Kidney capillary endothelial cell (primary cell): ENCODE measurements at regions not wholly inside any gene's neighbourhood (a gene's known extent, or its start where the extent isn't known, plus 50 kb on each side); places are given as distances from the start of the nearest gene placed in this dataset.
"Not testable (repeated sequence)": the region's sequence is repeated elsewhere in the genome, so short reads cannot be mapped to it uniquely, and the experiment has no call there.

ENCODE experiments used
- DNase-seq: peaks from one replicate; pipeline ENCODE4 v3.0.0-alpha.2; 2018; ENCODE audit warnings: low spot score

DNA sequence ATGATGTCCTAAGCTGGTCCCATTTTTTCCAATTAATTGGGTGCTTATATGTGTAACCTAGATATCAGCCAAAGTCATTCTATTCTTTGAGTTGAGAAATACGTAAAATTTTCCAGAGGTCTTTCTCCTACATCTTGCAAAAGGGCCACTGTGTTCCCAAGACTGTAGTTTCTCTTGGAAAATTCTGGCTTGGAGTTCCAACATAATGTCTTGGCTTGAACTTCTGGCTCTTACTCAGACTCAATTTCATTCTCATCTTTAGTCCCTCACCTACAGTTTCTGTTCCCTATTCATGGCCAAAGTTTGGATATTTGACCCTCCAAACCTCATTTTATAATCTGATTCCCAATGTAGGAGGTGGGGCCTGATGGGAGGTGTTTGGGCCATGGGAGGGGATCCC, 201.4 kb upstream of the ARHGEF26 start:
- no peak for DNase-seq

DNA sequence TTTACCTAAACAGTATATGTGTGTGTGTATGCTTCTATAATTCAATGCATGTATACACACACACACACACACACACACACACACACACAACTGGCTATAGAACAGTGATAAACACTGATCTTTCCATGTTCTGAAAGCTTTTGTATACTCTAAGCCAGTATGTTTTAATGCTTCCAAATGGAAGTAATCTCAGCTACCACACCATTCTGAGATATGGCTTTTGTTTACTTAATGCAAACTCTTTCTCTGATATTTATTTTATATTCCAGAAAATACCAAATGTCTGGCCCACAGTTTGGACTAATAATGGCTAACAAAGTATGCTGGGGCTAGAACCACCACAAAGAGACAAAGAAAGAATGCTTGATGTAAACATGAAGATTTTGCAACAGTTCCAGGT, 199.4 kb upstream of the ARHGEF26 start:
- no peak for DNase-seq

DNA sequence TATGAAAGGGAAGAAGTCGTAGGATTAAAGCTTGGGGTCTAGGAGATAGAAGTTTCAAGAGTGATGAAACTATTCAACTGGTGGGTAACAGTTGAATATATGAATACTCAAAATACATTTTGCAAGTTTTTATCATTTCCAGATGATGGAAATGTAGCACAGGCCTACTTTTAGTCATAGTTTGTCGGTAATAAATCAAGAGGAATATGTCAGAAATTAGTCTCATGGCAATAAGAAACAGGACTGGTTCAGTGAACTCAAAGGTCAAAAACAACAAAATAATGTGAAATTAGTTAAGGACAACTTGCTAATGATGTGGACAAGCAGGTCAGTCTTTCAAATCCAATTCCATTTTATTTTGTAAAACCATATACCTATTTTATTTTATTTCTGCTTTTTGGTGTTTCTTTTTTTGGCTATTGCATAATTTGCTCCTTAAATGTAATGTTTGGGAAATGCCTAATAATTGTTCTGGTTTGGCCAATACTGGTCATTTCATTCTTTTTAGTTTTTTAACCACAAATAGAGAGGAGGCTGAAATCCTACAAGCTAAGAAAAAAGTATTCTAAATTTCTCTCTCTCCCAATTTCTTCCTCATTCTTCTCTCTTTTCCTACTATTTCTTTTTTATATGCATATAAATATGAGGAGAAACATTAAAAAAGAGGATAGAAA, 195.2 kb upstream of the ARHGEF26 start:
- DNase-seq, result no peak

DNA sequence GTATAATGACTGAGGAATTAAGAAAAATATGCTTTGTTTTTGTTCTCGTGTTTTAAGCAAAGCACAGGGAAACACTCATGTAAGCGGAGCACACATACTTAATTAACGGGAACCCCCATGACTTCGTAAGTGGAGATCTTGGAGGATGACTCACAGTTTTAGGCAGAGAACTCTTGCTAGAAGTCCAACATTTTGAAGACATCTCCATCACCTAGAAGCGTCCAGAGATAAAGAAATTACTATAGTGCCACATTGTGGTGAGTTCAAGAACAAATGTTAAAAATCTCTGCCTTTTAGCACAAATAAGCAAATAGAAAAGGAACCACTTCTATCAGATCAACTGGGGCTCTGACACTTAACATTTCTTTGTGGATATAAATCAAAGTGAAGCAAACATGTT, 194.1 kb upstream of the ARHGEF26 start:
- DNase-seq, result peak; percentile 14

DNA sequence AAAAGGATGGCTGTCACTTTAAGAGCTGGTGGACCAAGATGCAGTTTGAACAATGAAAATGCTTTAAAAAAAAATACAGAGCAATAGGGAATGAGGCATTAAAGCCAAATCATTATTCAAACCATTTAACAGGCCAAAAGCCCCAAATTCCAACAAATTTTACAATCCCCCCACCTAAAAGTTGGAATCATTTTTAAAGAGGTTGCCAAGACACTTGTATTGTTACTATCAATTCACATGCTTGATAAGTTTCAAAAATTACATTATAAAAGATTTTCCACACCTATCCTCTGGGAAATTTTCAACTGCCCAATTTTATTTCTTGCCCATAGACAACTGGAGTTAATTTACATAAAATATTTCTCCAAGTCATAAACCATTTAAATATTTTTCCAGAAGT, 192.3 kb upstream of the ARHGEF26 start:
- DNase-seq, result no peak

DNA sequence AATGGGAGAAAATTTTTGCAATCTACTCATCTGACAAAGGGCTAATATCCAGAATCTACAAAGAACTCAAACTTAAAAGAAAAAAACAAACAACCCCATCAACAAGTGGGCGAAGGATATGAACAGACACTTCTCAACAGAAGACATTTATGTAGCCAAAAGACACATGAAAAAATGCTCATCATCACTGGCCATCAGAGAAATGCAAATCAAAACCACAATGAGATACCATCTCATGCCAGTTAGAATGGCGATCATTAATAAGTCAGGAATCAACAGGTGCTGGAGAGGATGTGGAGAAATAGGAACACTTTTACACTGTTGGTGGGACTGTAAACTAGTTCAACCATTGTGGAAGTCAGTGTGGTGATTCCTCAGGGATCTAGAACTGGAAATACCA, 187.7 kb upstream of the ARHGEF26 start:
- not testable (repeated sequence) for DNase-seq

DNA sequence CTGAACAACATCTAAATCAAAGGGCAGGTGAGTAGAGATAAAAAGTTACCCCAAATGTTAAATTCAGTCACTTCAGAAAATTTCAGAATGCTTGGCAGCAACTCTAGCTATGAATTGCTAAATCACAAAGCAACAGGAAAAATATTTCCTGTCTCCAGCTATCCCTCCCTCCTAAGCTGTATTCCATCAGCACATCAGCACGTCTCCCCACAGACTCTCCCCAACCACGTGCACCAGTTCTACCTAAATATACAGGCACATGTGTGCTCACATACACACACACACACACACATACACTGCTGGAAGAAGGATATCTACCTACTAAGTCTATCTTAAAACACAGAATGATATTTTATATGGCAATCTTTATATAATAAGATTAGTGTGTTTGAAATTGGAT, 177.1 kb upstream of the ARHGEF26 start:
- no peak for DNase-seq

DNA sequence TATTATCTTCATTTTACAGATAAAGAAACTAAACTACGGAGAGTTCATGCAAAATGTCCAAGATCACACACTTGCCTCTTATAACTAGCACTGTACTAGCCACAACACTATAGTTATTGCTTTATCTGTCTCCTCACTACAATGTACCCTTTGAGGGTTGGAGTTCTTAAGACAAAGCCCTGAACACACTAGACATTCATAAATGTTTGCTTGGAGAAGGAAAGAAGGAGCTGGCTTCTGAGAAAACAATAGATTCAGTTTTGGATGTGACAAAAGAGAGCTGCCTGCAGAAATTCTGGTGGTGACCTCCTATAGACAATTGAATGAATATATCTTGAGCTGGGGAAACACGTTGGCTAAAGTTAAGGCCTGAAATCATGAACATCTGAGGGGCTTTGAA, 169.9 kb upstream of the ARHGEF26 start:
- DNase-seq, result no peak

DNA sequence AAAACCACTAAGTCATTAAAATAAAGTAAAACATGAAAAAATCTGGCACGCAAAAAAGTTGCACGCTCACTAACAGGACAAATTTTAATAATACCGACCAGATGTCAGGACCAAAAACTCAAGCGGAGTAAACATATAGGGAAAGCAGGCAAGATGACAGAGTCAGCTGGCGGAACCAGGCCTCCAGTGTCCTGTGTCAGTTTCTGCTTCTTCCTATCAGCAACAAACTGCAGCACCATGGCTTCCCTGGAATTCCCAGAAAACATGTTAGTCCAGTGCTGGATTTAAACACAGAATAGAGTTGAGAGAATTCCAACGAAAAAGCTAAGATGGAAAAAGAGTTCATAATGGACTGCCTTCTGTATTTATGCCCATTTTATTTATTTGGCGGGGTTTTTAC, 169.1 kb upstream of the ARHGEF26 start:
- no peak for DNase-seq

DNA sequence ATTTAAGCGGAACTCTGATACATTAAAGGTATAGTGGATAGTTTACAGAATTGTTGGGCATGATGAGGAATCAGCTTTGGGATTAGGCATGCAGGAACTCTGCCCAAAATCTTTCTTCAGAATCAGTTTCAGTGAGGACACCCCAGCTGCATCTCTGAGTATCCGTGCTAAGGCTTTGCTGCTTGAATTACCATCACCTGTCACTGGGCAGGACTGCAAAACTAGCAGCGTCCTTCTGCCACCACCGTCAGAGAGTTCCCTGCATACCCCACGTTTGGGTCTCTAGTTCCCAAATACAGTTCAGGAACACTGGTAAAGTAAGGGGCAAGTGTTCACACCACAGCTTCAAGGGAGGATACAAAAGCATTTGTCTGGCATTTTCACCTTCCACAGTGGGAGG, 164.6 kb upstream of the ARHGEF26 start:
- no peak for DNase-seq

DNA sequence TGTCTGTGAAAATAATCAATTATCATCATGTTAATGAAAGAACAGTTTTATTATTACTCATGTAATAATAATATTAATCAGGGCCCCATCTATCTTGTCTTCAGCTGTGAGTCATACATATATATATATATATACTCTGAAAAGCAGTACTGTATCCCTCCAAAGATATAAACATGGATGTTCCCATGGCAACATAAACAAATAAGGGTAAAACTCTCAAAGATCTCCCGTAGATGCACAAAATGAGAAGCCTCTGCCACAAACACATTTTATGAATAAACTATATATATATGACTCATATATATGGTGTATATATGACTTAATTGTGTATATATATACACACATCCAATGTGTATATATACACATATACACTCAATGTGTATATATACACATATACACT, 163.8 kb upstream of the ARHGEF26 start:
- no peak for DNase-seq

DNA sequence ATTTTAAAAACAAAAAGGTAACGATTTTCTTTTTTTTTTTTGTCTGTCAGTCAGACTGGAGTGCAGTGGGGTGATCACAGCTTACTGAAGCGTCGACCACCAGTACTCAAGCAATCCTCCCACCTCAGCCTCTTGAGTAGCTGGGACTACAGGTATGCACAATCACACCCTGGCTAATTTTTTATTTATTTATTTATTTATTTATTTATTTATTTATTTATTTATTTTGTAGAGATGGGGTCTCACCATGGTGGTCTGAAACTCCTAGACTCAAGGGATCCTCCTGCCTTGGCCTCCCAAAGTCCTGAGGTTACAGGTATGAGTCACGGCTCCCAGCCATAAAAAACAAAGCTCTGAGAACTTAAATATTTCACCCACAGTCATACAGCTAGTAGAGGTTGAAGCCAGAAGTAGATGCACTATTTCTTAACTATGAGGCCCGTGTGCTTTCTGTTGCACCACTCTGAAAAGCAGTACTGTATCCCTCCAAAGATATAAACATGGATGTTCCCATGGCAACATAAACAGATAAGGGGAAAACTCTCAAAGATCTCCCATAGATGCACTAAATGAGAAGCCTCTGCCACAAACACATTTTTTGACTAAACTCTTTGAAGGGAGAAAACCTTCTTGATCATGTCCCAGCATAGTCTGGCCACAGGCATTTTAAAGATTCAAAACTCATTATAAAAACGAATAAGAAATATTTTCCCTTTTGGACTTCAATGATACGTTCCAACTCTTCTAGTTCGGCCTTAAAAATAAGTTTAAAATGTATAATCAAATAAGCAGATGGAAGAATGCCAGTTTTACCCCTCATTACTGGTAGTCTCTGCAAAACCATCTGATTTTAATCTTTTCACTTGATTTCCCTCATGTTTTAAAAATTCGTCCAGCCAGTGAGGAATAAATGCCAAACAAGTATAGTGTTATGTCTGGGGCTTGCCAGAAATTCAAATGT, 162.3 kb upstream of the ARHGEF26 start:
- DNase-seq, result no peak

DNA sequence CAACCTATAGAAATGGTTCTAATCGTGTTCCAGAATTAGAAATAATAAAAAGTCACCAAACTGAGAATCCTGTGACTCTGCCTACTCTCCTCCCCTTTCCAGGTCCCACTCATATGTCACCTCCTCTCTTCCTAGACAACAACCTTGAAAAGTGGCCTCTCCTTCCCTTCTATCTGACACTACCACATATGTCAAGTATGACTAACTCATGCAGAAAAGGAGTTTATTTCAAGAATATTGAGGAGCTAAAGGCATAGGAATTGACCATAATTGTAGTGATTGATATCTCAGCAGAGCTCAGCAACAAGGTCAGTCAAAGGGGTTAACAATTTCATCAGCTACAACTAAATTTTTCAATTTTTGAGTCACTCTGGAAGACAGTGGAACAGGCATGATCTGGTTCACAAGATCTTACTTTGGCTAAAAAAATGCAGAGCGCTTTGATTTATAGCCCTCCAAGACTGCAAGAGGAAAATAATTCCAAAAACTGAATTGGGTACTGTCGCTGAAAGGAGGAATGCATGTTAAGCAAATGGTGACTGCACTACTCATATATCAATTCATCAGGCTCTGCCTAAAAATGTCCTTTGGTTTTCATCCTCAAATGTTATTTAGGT, 160.6 kb upstream of the ARHGEF26 start:
- no peak for DNase-seq

DNA sequence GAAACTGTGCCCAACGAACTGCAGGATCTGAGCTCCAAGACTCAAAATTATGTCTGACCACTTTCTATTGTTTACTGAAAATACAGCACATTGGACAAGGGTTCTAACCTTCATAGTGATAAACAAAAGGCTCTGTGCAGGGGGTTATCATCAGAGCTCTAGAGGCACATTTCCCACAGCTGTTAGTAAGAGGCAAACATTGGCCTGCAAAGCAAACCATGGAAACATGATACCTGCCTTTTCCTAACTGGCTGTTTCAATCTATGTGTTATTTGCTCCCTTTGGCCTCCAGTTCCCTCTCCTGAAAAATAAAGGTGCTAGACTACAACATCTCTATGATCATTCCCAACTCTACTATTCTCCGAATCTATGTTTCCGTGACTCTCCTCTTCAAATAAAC, 159.7 kb upstream of the ARHGEF26 start:
- DNase-seq, result no peak

DNA sequence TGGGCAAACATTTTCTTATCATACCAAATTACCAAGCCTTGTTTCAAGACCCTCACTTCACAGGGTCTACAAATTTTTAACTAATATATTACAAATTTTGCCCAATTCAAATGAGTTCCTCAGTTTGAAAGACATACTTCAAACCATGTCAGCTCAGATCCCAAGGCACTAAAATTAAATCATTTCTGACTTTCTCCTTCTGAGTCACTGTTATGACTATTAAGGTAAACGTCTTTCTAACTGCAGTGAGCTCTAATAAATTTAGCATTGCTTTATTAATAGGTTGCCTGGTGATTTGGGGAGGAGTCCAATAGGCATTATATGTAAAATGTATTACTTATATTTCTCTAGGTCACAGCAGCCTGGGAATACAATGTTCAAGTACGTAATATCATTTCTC, 158.2 kb upstream of the ARHGEF26 start:
- DNase-seq, result no peak

DNA sequence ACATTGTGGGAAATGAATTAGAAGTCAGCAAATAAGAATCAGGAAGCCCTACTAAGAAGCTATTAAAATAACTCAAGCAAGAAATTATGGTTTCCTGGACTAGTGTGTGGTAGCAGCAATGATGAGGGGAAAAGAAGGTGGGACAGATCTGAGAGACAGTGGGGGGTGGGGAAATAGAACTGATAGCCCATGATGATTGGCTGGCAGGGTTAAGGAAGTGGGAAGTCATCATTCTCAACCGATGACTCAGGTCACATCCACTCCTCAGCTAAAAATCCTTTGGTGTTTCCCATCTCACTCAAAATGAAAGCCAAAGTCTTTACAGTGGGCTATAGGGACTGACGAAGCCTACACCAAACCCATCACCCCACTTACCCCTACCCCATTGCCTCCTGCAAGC, 153.9 kb upstream of the ARHGEF26 start:
- no peak for DNase-seq

DNA sequence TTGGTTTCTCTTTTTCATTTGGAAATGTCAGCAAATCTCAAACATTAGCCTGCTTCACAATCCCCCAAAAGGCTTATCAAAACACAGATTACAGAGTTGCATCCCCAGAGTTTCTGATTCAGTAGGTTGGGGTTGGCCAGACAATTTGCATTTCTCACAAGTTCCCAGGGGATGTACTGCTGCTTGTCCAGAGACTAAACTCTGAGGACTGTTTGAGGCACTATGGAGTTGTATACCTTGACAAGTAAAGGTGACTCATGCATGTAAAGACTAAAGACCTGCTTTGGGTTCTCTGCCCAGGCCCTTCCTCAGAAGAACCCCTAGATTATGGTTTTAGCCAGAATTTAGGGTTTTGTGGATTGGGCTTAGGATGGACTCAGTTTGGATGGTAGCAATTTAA, 151.1 kb upstream of the ARHGEF26 start:
- no peak for DNase-seq

DNA sequence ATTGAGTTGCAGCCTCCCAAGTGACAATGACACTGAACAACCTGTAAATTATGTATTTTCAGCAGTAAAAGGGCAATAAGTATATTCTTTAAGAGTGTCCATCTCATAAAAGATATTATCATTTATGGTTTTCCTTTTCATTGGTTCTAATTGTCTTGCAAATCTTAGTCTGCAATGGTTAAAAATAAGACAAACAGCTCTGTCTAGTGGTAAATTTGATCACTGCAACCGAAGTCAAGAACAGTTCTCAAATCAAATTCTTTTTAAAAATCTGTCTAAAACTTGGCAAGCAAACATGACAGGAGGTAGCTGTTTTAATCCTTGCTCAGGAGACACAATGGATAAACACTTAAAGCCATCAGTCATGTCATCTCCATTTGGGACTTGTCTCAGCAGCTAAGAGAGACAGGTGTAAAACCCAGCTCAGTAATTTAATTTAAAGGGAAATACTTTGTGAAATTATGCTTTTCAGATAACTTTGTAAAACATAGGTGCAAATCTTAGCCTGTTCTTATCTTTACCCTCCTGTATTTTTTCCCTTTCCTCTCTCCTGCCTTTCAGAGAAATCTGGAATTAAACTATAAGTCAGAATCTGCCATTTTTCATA, 150.3 kb upstream of the ARHGEF26 start:
- DNase-seq, result peak; percentile 43

DNA sequence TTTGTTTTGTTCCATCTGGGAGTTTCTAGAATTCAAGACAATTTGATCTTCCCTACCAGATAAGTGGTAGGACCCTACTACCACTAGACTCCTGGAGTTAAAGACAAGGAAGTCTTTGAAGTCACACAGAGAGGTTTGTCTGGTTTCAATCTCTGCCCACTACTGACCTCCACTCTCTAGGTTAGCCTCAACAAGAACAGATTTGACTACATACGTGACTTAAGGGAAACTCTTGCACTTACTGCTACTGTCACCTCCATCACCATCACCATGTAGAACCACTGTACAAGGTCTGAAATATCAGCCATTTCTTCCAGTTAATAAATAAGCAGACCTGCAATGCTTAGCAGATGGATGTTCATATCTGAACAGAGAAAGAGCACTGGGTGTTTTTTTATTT, 148.3 kb upstream of the ARHGEF26 start:
- DNase-seq, result no peak

DNA sequence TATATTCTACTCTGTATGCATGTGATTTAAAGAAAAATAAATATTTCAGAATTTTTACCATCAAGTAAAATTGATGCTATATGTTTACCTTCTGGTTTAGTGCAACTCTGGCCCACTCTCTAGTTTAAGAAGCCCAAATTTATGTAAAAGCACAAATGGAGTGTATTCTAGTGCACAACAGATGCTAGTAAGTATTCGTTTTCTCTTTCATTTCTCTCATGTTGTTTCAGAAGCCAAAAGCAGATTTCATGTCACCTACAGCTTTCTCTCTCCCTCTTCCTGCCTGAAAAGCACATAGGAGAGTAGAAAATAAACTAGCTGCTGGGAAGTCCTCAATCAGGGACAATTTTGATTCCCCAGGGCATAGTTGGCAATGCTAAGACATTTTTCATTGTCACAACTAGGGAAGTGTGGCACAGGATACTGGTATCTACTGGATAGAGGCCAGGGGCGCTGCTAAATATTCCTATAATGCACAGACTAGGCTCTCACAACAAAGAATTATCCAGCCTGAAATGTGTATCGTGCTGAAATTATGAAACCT, 147.4 kb upstream of the ARHGEF26 start:
- no peak for DNase-seq

DNA sequence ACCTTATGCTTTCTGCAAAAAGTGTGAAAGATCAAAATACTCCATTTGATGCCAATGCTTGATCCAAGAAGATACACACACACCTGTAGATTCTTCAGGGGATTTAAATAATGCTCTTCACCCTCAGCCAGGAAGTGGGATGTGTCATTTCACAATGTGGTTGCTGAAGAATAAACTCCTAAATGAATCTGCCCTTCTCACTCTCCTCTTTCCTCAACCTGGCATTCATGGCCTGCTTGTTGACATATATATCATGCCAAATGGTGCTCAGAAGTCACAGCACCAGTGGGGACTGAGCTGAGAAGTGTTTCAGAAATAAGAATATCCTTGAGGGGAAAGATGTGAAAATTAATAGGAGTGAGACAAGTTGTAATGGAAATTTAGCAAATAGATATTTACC, 146.6 kb upstream of the ARHGEF26 start:
- no peak for DNase-seq

DNA sequence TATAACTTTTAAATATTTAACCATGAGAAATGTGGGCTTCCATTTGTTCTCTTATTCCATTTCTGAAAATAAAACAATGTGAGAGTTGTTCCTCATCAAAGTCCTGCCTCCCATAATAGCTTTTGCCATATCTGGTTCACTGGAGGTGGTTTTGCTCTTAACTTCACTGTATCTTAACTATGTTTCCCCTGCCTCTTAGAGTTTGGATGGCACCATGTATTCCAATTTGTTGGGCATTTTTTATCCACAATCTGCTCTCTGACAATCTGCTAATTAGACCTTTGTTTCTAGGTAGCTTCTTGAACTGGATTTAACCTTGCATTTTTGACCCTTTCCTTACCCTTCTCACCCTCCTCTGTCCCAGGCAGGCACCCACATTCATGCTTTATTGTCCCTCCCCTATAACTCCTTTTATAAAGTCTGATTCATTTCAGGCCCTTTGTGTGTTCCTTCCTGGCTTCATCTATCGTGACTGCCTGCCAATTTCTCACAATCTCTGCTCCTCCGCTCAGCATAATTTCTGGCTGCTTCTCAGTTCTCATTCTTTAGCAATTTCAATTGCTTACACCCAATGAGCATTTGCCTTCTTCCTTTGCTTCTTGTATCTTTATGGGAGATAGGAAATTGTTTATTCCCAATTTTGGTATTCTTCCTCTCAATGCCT, 144.2 kb upstream of the ARHGEF26 start:
- DNase-seq, result peak; percentile 31
